ENCODE measurements at regions not wholly inside any gene's neighbourhood (a gene's known extent, or its start where the extent isn't known, plus 50 kb on each side); places are given as distances from the start of the nearest gene placed in this dataset.
"Not testable (repeated sequence)": the region's sequence is repeated elsewhere in the genome, so short reads cannot be mapped to it uniquely, and the experiment has no call there.

- H3K4me1 ChIP-seq (ENCODE audit: control insufficient read depth, insufficient read depth, low read length) = peaks cover 14% of the 10 kb centered on the region
- no peaks in the 10 kb centered on the region for H3K36me3 ChIP-seq (ENCODE audit: control insufficient read depth in 2 of 2, insufficient read depth in 2 of 2, low read length in 2 of 2)
- no peak overlapping the region for H3K9ac ChIP-seq (ENCODE audit: low read length in 2 of 2)
- no peak overlapping the region for H3K27ac ChIP-seq (ENCODE audit: low read length)
- peaks cover 14 to 16% of the 10 kb centered on the region in 2 donors for H3K27me3 ChIP-seq (ENCODE audit: control insufficient read depth in 1 of 2, insufficient read depth in 2 of 2, low read length in 2 of 2)
- H3K4me3 ChIP-seq (ENCODE audit: low read length in 2 of 2) = no peak overlapping the region
- H3K9me3 ChIP-seq (ENCODE audit: control insufficient read depth in 2 of 2, low read length in 2 of 2) = no peaks in the 10 kb centered on the region
These were observed 125.8 kb upstream of the LPCAT1 start for GRCh38 chr5:1649554-1649953.

- Histone ChIP-seq H3K27ac (ENCODE audit: low read length) (no peak overlapping the region), H3K4me3 (ENCODE audit: low read length in 2 of 2) (no peak overlapping the region), H3K4me1 (ENCODE audit: control insufficient read depth, insufficient read depth, low read length) (peaks cover 14% of the 10 kb centered on the region), H3K36me3 (ENCODE audit: control insufficient read depth in 2 of 2, insufficient read depth in 2 of 2, low read length in 2 of 2) (no peaks in the 10 kb centered on the region), H3K9me3 (ENCODE audit: control insufficient read depth in 2 of 2, low read length in 2 of 2) (no peaks in the 10 kb centered on the region), H3K27me3 (ENCODE audit: control insufficient read depth in 1 of 2, insufficient read depth in 2 of 2, low read length in 2 of 2) (peaks cover 16 to 17% of the 10 kb centered on the region in 2 donors), H3K9ac (ENCODE audit: low read length in 2 of 2) (no peak overlapping the region)
These were observed 125.0 kb upstream of the LPCAT1 start for GRCh38 chr5:1648806-1649205.

GRCh38 chr5:1647580-1647979, 123.8 kb upstream of the LPCAT1 start:
- Histone ChIP-seq H3K4me3 (ENCODE audit: low read length in 2 of 2) (no peak overlapping the region), H3K27me3 (ENCODE audit: control insufficient read depth in 1 of 2, insufficient read depth in 2 of 2, low read length in 2 of 2) (peaks cover 16 to 21% of the 10 kb centered on the region in 2 donors), H3K9ac (ENCODE audit: low read length in 2 of 2) (no peak overlapping the region), H3K9me3 (ENCODE audit: control insufficient read depth in 2 of 2, low read length in 2 of 2) (no peaks in the 10 kb centered on the region), H3K4me1 (ENCODE audit: control insufficient read depth, insufficient read depth, low read length) (peaks cover 8% of the 10 kb centered on the region), H3K36me3 (ENCODE audit: control insufficient read depth in 2 of 2, insufficient read depth in 2 of 2, low read length in 2 of 2) (no peaks in the 10 kb centered on the region), H3K27ac (ENCODE audit: low read length) (no peak overlapping the region)

GRCh38 chr5:1644810-1645571, 121.2 kb upstream of the LPCAT1 start:
- peaks cover 16 to 18% of the 10 kb centered on the region in 2 donors for H3K27me3 ChIP-seq (ENCODE audit: control insufficient read depth in 1 of 2, insufficient read depth in 2 of 2, low read length in 2 of 2)
- H3K4me3 ChIP-seq (ENCODE audit: low read length in 2 of 2) = peak overlapping the region; percentile 53 to 71
- no peak overlapping the region for H3K27ac ChIP-seq (ENCODE audit: low read length)
- H3K36me3 ChIP-seq (ENCODE audit: control insufficient read depth in 2 of 2, insufficient read depth in 2 of 2, low read length in 2 of 2) = no peaks in the 10 kb centered on the region
- H3K9ac ChIP-seq (ENCODE audit: low read length in 2 of 2) = no peak overlapping the region
- peaks cover 8% of the 10 kb centered on the region for H3K4me1 ChIP-seq (ENCODE audit: control insufficient read depth, insufficient read depth, low read length)
- H3K9me3 ChIP-seq (ENCODE audit: control insufficient read depth in 2 of 2, low read length in 2 of 2) = no peaks in the 10 kb centered on the region

GRCh38 chr5:1644393-1644809, 120.6 kb upstream of the LPCAT1 start:
- H3K9me3 ChIP-seq (ENCODE audit: control insufficient read depth in 2 of 2, low read length in 2 of 2); H3K9ac ChIP-seq (ENCODE audit: low read length in 2 of 2); H3K4me3 ChIP-seq (ENCODE audit: low read length in 2 of 2); H3K27ac ChIP-seq (ENCODE audit: low read length); H3K4me1 ChIP-seq (ENCODE audit: control insufficient read depth, insufficient read depth, low read length); H3K36me3 ChIP-seq (ENCODE audit: control insufficient read depth in 2 of 2, insufficient read depth in 2 of 2, low read length in 2 of 2): not testable (repeated sequence)
- peaks cover 16 to 18% of the 10 kb centered on the region in 2 donors for H3K27me3 ChIP-seq (ENCODE audit: control insufficient read depth in 1 of 2, insufficient read depth in 2 of 2, low read length in 2 of 2)

- Histone ChIP-seq H3K4me3 (ENCODE audit: low read length in 2 of 2) (no peak overlapping the region), H3K36me3 (ENCODE audit: control insufficient read depth in 2 of 2, insufficient read depth in 2 of 2, low read length in 2 of 2) (no peaks in the 10 kb centered on the region), H3K27me3 (ENCODE audit: control insufficient read depth in 1 of 2, insufficient read depth in 2 of 2, low read length in 2 of 2) (peaks cover 16 to 18% of the 10 kb centered on the region in 2 donors), H3K27ac (ENCODE audit: low read length) (no peak overlapping the region), H3K9ac (ENCODE audit: low read length in 2 of 2) (no peak overlapping the region), H3K9me3 (ENCODE audit: control insufficient read depth in 2 of 2, low read length in 2 of 2) (no peaks in the 10 kb centered on the region), H3K4me1 (ENCODE audit: control insufficient read depth, insufficient read depth, low read length) (peaks cover 8% of the 10 kb centered on the region)
These were observed 120.1 kb upstream of the LPCAT1 start for GRCh38 chr5:1643651-1644392.

- H3K9ac ChIP-seq (ENCODE audit: low read length in 2 of 2) = no peak overlapping the region
- peaks cover 8% of the 10 kb centered on the region for H3K4me1 ChIP-seq (ENCODE audit: control insufficient read depth, insufficient read depth, low read length)
- H3K27ac ChIP-seq (ENCODE audit: low read length) = no peak overlapping the region
- H3K4me3 ChIP-seq (ENCODE audit: low read length in 2 of 2) = no peak overlapping the region
- H3K27me3 ChIP-seq (ENCODE audit: control insufficient read depth in 1 of 2, insufficient read depth in 2 of 2, low read length in 2 of 2) = peaks cover 13 to 18% of the 10 kb centered on the region in 2 donors
- H3K36me3 ChIP-seq (ENCODE audit: control insufficient read depth in 2 of 2, insufficient read depth in 2 of 2, low read length in 2 of 2) = no peaks in the 10 kb centered on the region
- H3K9me3 ChIP-seq (ENCODE audit: control insufficient read depth in 2 of 2, low read length in 2 of 2) = no peaks in the 10 kb centered on the region
These were observed 118.9 kb upstream of the LPCAT1 start for GRCh38 chr5:1642621-1643061.

- no peak overlapping the region for H3K9ac ChIP-seq (ENCODE audit: low read length in 2 of 2)
- H3K36me3 ChIP-seq (ENCODE audit: control insufficient read depth in 2 of 2, insufficient read depth in 2 of 2, low read length in 2 of 2) = no peaks in the 10 kb centered on the region
- H3K9me3 ChIP-seq (ENCODE audit: control insufficient read depth in 2 of 2, low read length in 2 of 2) = no peaks in the 10 kb centered on the region
- H3K4me1 ChIP-seq (ENCODE audit: control insufficient read depth, insufficient read depth, low read length) = peaks cover 8% of the 10 kb centered on the region
- no peak overlapping the region for H3K27ac ChIP-seq (ENCODE audit: low read length)
- no peak overlapping the region for H3K4me3 ChIP-seq (ENCODE audit: low read length in 2 of 2)
- peaks cover 11 to 18% of the 10 kb centered on the region in 2 donors for H3K27me3 ChIP-seq (ENCODE audit: control insufficient read depth in 1 of 2, insufficient read depth in 2 of 2, low read length in 2 of 2)
These were observed 118.5 kb upstream of the LPCAT1 start for GRCh38 chr5:1642221-1642620.

- Histone ChIP-seq H3K36me3 (ENCODE audit: control insufficient read depth in 2 of 2, insufficient read depth in 2 of 2, low read length in 2 of 2) (no peaks in the 10 kb centered on the region), H3K27me3 (ENCODE audit: control insufficient read depth in 1 of 2, insufficient read depth in 2 of 2, low read length in 2 of 2) (peaks cover 11 to 18% of the 10 kb centered on the region in 2 donors), H3K9ac (ENCODE audit: low read length in 2 of 2) (no peak overlapping the region), H3K4me3 (ENCODE audit: low read length in 2 of 2) (no peak overlapping the region), H3K9me3 (ENCODE audit: control insufficient read depth in 2 of 2, low read length in 2 of 2) (no peaks in the 10 kb centered on the region), H3K4me1 (ENCODE audit: control insufficient read depth, insufficient read depth, low read length) (peaks cover 8% of the 10 kb centered on the region), H3K27ac (ENCODE audit: low read length) (no peak overlapping the region)
These were observed 117.9 kb upstream of the LPCAT1 start for GRCh38 chr5:1641560-1642166.

- Histone ChIP-seq H3K27ac (ENCODE audit: low read length) (no peak overlapping the region), H3K9me3 (ENCODE audit: control insufficient read depth in 2 of 2, low read length in 2 of 2) (no peaks in the 10 kb centered on the region), H3K9ac (ENCODE audit: low read length in 2 of 2) (no peak overlapping the region), H3K36me3 (ENCODE audit: control insufficient read depth in 2 of 2, insufficient read depth in 2 of 2, low read length in 2 of 2) (no peaks in the 10 kb centered on the region), H3K4me1 (ENCODE audit: control insufficient read depth, insufficient read depth, low read length) (peaks cover 8% of the 10 kb centered on the region), H3K4me3 (ENCODE audit: low read length in 2 of 2) (no peak overlapping the region), H3K27me3 (ENCODE audit: control insufficient read depth in 1 of 2, insufficient read depth in 2 of 2, low read length in 2 of 2) (peaks cover 11 to 18% of the 10 kb centered on the region in 2 donors)
These were observed 117.3 kb upstream of the LPCAT1 start for GRCh38 chr5:1641041-1641440.

All from stomach smooth muscle (tissue), 2 donors.